Suppressor macrophage (primary cell): ENCODE measurements at regions not wholly inside any gene's neighbourhood (a gene's known extent, or its start where the extent isn't known, plus 50 kb on each side); places are given as distances from the start of the nearest gene placed in this dataset.
A peak's percentile ranks its signal among the peaks of the same experiment; 100 is the strongest.

Experiments
- DNase-seq, 4 experiments: peaks; one replicate each; pipeline ENCODE4 v3.0.0-alpha.2; 2020 to 2022

DNA sequence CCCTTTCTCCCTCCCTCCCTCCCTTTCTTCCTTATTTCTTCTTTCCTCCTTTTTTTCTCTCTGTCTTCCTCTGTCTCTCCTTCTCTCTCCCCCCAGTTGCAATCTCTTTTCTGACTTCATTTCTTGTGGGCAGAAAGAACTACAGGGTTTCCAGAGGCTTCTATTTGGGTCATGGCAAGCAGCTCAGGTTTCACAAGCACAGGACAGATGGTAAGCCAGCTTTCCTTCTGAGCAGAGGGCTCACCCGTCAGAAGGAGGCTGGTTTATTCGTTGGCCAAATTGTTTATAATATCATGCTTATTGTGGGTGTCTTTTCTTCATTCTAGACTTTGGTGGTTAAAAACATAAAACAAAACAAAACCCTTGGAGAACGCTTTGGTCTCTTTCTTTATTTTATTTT lies 58.9 kb upstream of the CLMP start:
- DNase-seq: no peak

GRCh38 chr11:123253223-123253622 lies 58.2 kb upstream of the CLMP start:
- DNase-seq: no peak

DNA sequence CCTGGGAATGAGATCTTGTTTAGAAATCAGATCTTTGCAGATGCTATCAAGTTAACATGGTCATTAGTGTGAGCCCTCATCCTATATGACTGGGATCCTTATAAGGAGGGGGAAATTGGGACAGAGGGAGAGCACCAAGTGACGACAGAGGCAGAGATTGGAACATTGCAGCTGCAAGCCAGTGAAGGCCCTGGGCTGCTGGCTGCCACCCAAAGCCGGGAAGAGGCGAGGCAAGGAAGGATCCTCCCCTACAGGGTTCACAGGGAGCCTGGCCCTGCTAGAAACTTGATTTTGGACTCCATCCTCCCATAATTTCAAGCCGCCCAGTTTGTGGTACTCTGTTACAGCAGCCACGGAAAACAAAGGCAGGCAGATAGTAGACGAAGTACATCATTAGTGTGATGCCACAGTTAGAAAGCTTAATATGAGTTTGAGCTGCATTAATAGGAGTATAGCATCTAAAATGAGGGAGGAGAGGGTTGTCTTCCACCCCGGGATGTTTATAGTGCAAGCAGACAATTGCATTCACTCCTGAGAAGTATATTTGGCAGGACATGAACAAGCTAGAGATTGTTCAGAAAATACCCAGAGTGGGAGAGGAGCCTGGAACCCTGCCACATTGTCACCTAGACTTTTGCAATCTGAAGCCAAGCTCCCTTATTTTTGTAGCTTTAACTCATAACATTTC lies 56.8 kb upstream of the CLMP start:
- DNase-seq: no peak

DNA sequence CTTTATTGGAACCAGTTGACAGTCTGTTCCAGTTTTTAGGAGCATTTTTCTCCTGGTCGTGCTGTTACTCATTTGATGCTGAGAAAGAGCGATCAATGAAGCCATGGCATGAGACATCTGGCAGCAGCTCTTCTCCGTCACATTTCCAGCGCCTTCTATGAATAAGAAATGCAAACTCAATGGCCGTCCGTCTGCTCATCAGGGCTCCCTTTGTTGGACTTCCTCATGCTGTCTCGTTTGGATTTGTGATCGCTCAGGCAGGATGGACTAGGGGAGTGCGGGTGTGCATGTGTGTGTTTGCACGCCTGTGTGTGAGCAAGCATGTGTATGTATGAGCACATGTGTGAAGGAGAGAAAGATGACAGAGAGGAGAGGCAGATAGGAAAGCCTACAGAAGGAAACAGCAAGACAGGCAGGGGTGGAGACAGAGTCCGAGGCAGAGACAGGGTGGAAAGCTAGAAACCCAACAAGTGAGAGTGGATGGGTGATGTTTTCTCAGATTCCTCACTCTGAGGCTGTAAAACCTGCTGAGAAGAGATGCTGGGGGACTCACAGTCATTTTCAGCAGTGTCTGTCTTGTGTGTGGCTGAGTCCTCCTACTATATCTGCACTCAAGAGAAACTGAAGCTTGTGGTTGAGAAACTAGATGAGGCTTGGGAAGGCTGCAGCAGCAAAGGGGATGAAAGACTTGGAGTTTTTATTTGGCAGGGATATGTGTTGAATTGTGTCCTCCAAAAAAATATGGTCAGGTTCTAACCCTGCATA lies 56.0 kb upstream of the CLMP start:
- no peak for DNase-seq

GRCh38 chr11:123249354-123249753 lies 54.3 kb upstream of the CLMP start:
- DNase-seq: no peak

DNA sequence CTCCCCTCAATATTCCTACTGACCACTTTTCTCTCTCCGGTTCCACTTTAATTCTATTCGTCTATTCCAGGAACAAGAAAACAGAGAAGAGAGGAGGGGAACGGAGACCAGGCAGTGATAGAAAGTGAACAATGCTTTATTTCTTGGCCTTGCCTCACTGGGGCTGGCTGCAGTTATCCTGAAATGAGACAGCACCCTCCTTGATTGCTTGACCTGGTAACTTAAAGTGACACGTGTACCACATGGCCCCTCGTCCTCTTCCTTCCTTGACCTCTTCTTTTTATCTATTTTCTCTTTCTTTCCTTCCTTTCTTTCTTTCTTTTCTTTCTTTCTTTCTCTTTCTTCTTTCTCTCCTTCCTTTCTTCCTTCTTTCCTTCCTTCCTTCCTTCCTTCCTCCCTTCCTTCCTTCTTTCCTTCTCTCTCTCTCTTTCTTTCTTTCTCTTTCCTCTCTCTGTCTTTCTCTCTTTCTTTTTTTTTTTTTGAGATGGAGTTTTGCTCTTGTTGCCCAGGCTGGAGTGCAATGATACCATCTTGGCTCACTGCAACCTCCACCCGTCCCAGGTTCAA lies 52.8 kb upstream of the CLMP start:
- no peak for DNase-seq

- no peak for DNase-seq
Observed at GRCh38 chr11:123247496-123247799, 52.4 kb upstream of the CLMP start.

- DNase-seq: peak; percentile 83 to 93 (median 89)
Observed at GRCh38 chr11:123246749-123247495, 51.9 kb upstream of the CLMP start.

- DNase-seq: no peak
Observed at GRCh38 chr11:123245567-123245966, 50.5 kb upstream of the CLMP start.
